Upper lobe of left lung (tissue), 6 donors: ENCODE measurements at regions not wholly inside any gene's neighbourhood (a gene's known extent, or its start where the extent isn't known, plus 50 kb on each side); places are given as distances from the start of the nearest gene placed in this dataset.
"Not testable (repeated sequence)": the region's sequence is repeated elsewhere in the genome, so short reads cannot be mapped to it uniquely, and the experiment has no call there.

Experiments
- ATAC-seq, 2 donors: fragments of 200-7000 bp; cut with Tn5 transposase; one replicate each; pipeline ENCODE4 v1.9.1; 2022; ENCODE audit warnings: mild to moderate bottlenecking in 2 of 2, moderate library complexity in 2 of 2; ENCODE audit not compliant: low FRiP score in 2 of 2
- DNase-seq, 2 donors: peaks; one replicate each; pipeline ENCODE4 v3.0.0-alpha.2; 2019 to 2020
- H3K27ac ChIP-seq, 4 donors: fragments of 200-600 bp; sonication (generic); one replicate each; pipeline ENCODE4 v1.5.1; 2016 to 2019
- H3K27me3 ChIP-seq, 4 donors: fragments of 200-600 bp; sonication (generic); one replicate each; pipeline ENCODE4 v1.5.1; 2017 to 2019
- H3K36me3 ChIP-seq, 4 donors: fragments of 200-600 bp; sonication (generic); one replicate each; pipeline ENCODE4 v1.5.1; 2016 to 2019
- H3K4me1 ChIP-seq, 4 donors: fragments of 200-600 bp; sonication (generic); one replicate each; pipeline ENCODE4 v1.5.1; 2018 to 2019
- H3K4me3 ChIP-seq, 4 donors: fragments of 200-600 bp; sonication (generic); one replicate each; pipeline ENCODE4 v1.5.1; 2017 to 2019; ENCODE audit warnings: mild to moderate bottlenecking in 2 of 4, moderate library complexity in 1 of 4
- H3K9me3 ChIP-seq, 4 donors: fragments of 200-600 bp; sonication (generic); one replicate each; pipeline ENCODE4 v1.5.1; 2018 to 2019
- CTCF ChIP-seq, 6 experiments: fragments of 450-650 bp in 4 of 6; fragments of 200-600 bp in 2 of 6; sonication (generic) in 2 of 6; IDR thresholded peaks; one replicate each; pipeline ENCODE4 v1.5.1; 2016 to 2019; ENCODE audit warnings: antibody characterized with exemption in 6 of 6
- EP300 ChIP-seq, 4 donors: sonication (generic); formaldehyde crosslinking; IDR thresholded peaks; one replicate each; pipeline ENCODE4 v1.5.1; 2017; ENCODE audit warnings: antibody characterized with exemption in 4 of 4, control low read depth in 2 of 4
- POLR2A ChIP-seq, 4 donors: fragments of 450-650 bp; IDR thresholded peaks; one replicate each; pipeline ENCODE4 v1.5.1; 2016 to 2017; ENCODE audit warnings: antibody characterized with exemption in 4 of 4, mild to moderate bottlenecking in 2 of 4
- POLR2AphosphoS5 ChIP-seq, 2 donors: sonication (generic); formaldehyde crosslinking; IDR thresholded peaks; one replicate each; pipeline ENCODE4 v1.5.1; 2017; ENCODE audit warnings: antibody characterized with exemption in 2 of 2
- WGBS, 2 donors: methylation state at CpG; one replicate each; pipeline ENCODE4 v1.1.5; 2017 to 2018; 5-methylcytosine and 5-hydroxymethylcytosine counted together
- donor health status: DM: no; HTN: no; CAD: no; lungs with moderate emphysema.
- donor health status: DM: no; HTN: yes; CAD: no; lungs with severe emphysema.

- no peak overlapping the region for H3K4me3 ChIP-seq
- H3K27ac ChIP-seq: no peak overlapping the region
- no peaks in the 10 kb centered on the region for H3K27me3 ChIP-seq
- no peaks in the 10 kb centered on the region for H3K36me3 ChIP-seq
- DNase-seq: no peak
- no peaks in the 10 kb centered on the region for H3K9me3 ChIP-seq
- ATAC-seq: no peak
- no peak for TF ChIP-seq POLR2AphosphoS5 (IDR thresholded peaks at IDR 0.05)
- TF ChIP-seq CTCF (IDR thresholded peaks at IDR 0.05): peak; percentile 14 to 35 (median 22)
- no peaks in the 10 kb centered on the region for H3K4me1 ChIP-seq
Observed at GRCh38 chr10:23656735-23657134, 217.9 kb downstream of the OTUD1 start.

- TF ChIP-seq POLR2AphosphoS5 (IDR thresholded peaks at IDR 0.05) (no peak), CTCF (IDR thresholded peaks at IDR 0.05) (no peak), POLR2A (IDR thresholded peaks at IDR 0.05) (no peak), EP300 (IDR thresholded peaks at IDR 0.05) (no peak)
- DNase-seq (no peak), ATAC-seq (no peak)
- H3K9me3 ChIP-seq: no peaks in the 10 kb centered on the region
- H3K4me3 ChIP-seq: no peak overlapping the region
- no peak overlapping the region for H3K27ac ChIP-seq
- H3K4me1 ChIP-seq: no peaks in the 10 kb centered on the region
- H3K27me3 ChIP-seq: no peaks in the 10 kb centered on the region
- H3K36me3 ChIP-seq: no peaks in the 10 kb centered on the region
Observed at GRCh38 chr10:23657677-23658076, 218.8 kb downstream of the OTUD1 start.

- H3K36me3 ChIP-seq, H3K27me3 ChIP-seq, H3K4me3 ChIP-seq, H3K27ac ChIP-seq, ATAC-seq, H3K9me3 ChIP-seq, H3K4me1 ChIP-seq: not testable (repeated sequence)
- DNase-seq: peak in 1 of 2 donors; percentile 32
- 65 to 79% methylated on average over 7 of the region's 7 CpGs for WGBS, 2 donors
Observed at GRCh38 chr10:23671866-23672265, 233.0 kb downstream of the OTUD1 start.

GRCh38 chr10:23675585-23675984, 236.7 kb downstream of the OTUD1 start:
- DNase-seq (no peak), ATAC-seq (no peak)
- WGBS, 2 donors: 86 to 90% methylated on average over 2 of the region's 2 CpGs
- no peaks in the 10 kb centered on the region for H3K4me1 ChIP-seq
- H3K4me3 ChIP-seq: no peak overlapping the region
- no peaks in the 10 kb centered on the region for H3K27me3 ChIP-seq
- TF ChIP-seq CTCF (IDR thresholded peaks at IDR 0.05) (no peak), EP300 (IDR thresholded peaks at IDR 0.05) (no peak), POLR2A (IDR thresholded peaks at IDR 0.05) (no peak), POLR2AphosphoS5 (IDR thresholded peaks at IDR 0.05) (no peak)
- no peak overlapping the region for H3K27ac ChIP-seq
- no peaks in the 10 kb centered on the region for H3K9me3 ChIP-seq
- no peaks in the 10 kb centered on the region for H3K36me3 ChIP-seq

GRCh38 chr10:23676296-23676695, 237.4 kb downstream of the OTUD1 start:
- no peak overlapping the region for H3K4me3 ChIP-seq
- no peak overlapping the region for H3K27ac ChIP-seq
- no peaks in the 10 kb centered on the region for H3K27me3 ChIP-seq
- 71 to 74% methylated on average over 2 of the region's 2 CpGs for WGBS, 2 donors
- H3K4me1 ChIP-seq: no peaks in the 10 kb centered on the region
- DNase-seq (no peak), ATAC-seq (no peak)
- no peaks in the 10 kb centered on the region for H3K36me3 ChIP-seq
- TF ChIP-seq POLR2AphosphoS5 (IDR thresholded peaks at IDR 0.05) (no peak), EP300 (IDR thresholded peaks at IDR 0.05) (no peak), CTCF (IDR thresholded peaks at IDR 0.05) (no peak), POLR2A (IDR thresholded peaks at IDR 0.05) (no peak)
- H3K9me3 ChIP-seq: no peaks in the 10 kb centered on the region
